Esophagus squamous epithelium (tissue), 4 donors: ENCODE measurements at regions not wholly inside any gene's neighbourhood (a gene's known extent, or its start where the extent isn't known, plus 50 kb on each side); places are given as distances from the start of the nearest gene placed in this dataset.

Experiments used
- POLR2A ChIP-seq, 4 donors: fragments of 450-650 bp; IDR thresholded peaks; one replicate each; pipeline ENCODE4 v1.6.1; 2017; ENCODE audit warnings: antibody characterized with exemption in 4 of 4, mild to moderate bottlenecking in 4 of 4, moderate library complexity in 3 of 4
- TF ChIP-seq, protein P1 (sequence below), 6 experiments: fragments of 450-650 bp in 4 of 6; fragments of 200-600 bp in 2 of 6; sonication (generic) in 2 of 6; IDR thresholded peaks; one replicate each; pipeline ENCODE4 v1.5.1; 2016 to 2019; ENCODE audit warnings: antibody characterized with exemption in 6 of 6, mild to moderate bottlenecking in 4 of 6, moderate library complexity in 4 of 6

- TF ChIP-seq, protein P1, sequence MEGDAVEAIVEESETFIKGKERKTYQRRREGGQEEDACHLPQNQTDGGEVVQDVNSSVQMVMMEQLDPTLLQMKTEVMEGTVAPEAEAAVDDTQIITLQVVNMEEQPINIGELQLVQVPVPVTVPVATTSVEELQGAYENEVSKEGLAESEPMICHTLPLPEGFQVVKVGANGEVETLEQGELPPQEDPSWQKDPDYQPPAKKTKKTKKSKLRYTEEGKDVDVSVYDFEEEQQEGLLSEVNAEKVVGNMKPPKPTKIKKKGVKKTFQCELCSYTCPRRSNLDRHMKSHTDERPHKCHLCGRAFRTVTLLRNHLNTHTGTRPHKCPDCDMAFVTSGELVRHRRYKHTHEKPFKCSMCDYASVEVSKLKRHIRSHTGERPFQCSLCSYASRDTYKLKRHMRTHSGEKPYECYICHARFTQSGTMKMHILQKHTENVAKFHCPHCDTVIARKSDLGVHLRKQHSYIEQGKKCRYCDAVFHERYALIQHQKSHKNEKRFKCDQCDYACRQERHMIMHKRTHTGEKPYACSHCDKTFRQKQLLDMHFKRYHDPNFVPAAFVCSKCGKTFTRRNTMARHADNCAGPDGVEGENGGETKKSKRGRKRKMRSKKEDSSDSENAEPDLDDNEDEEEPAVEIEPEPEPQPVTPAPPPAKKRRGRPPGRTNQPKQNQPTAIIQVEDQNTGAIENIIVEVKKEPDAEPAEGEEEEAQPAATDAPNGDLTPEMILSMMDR (IDR thresholded peaks at IDR 0.05), result no peak
- no peak for TF ChIP-seq POLR2A (IDR thresholded peaks at IDR 0.05)
Measured at GRCh38 chr2:239484571-239485355, 83.9 kb upstream of the HDAC4 start.
